Lung (tissue), 11 donors: ENCODE measurements at regions not wholly inside any gene's neighbourhood (a gene's known extent, or its start where the extent isn't known, plus 50 kb on each side); places are given as distances from the start of the nearest gene placed in this dataset.
"Not testable (repeated sequence)": the region's sequence is repeated elsewhere in the genome, so short reads cannot be mapped to it uniquely, and the experiment has no call there.

Source experiments
- ATAC-seq: fragments of 200-7000 bp; cut with Tn5 transposase; one replicate; pipeline ENCODE4 v1.9.1; 2020; ENCODE audit warnings: moderate number of reproducible peaks; ENCODE audit not compliant: insufficient read depth, low FRiP score
- DNase-seq, 3 donors: peaks; one replicate each; pipeline ENCODE4 v3.0.0-alpha.2; 2013 to 2017
- H3K27ac ChIP-seq, 2 donors: one replicate each; pipeline ENCODE4 v1.5.1; 2013; ENCODE audit warnings: mild to moderate bottlenecking in 2 of 2, moderate library complexity in 2 of 2, control low read depth in 1 of 2, inconsistent platforms in 1 of 2, low read depth in 1 of 2, low read length in 1 of 2
- H3K27me3 ChIP-seq, 3 donors: one replicate each; pipeline ENCODE4 v1.5.1; 2013; ENCODE audit warnings: low read length in 2 of 3; ENCODE audit not compliant: control insufficient read depth in 3 of 3, insufficient read depth in 3 of 3
- H3K36me3 ChIP-seq, 4 donors: one replicate each; pipeline ENCODE4 v1.5.1; 2013; ENCODE audit warnings: low read length in 4 of 4, mild to moderate bottlenecking in 1 of 4, moderate library complexity in 1 of 4; ENCODE audit not compliant: control insufficient read depth in 4 of 4, insufficient read depth in 4 of 4
- H3K4me1 ChIP-seq, 5 donors: one replicate each; pipeline ENCODE4 v1.5.1; 2013; ENCODE audit warnings: low read length in 5 of 5, mild to moderate bottlenecking in 2 of 5, moderate library complexity in 1 of 5; ENCODE audit not compliant: control insufficient read depth in 5 of 5, insufficient read depth in 5 of 5
- H3K4me3 ChIP-seq: one replicate; pipeline ENCODE4 v1.5.1; 2013; ENCODE audit warnings: mild to moderate bottlenecking, control low read depth, moderate library complexity
- H3K9ac ChIP-seq, 2 donors: one replicate each; pipeline ENCODE4 v1.5.1; 2013; ENCODE audit warnings: low read length in 2 of 2, control low read depth in 1 of 2; ENCODE audit not compliant: insufficient read depth in 1 of 2
- H3K9me3 ChIP-seq, 4 donors: one replicate each; pipeline ENCODE4 v1.5.1; 2013; ENCODE audit warnings: low read length in 3 of 4, mild to moderate bottlenecking in 1 of 4, moderate library complexity in 1 of 4; ENCODE audit not compliant: control insufficient read depth in 4 of 4, insufficient read depth in 3 of 4
- CTCF ChIP-seq: IDR thresholded peaks from 2 replicates; pipeline ENCODE4 v1.5.1; 2012; ENCODE audit warnings: mild to moderate bottlenecking; ENCODE audit errors: control extremely low read depth, extremely low read depth
- WGBS, 2 donors: extraction: QIAGEN DNeasy Blood & Tissue Kit; methylation state at CpG; one replicate each; pipeline ENCODE4 v1.1.7; 2013; 5-methylcytosine and 5-hydroxymethylcytosine counted together
- donor health status: control.
- donor health status: control.
- donor health status: Bipolar disorder and iron deficiency.
- donor health status: healthy.
- donor health status: DM: yes; HTN: yes; CAD: no.

GRCh38 chr1:166740668-166741276, 98.5 kb upstream of the POGK start:
- H3K9me3 ChIP-seq: peaks cover 0 to 6% (median 1%) of the 10 kb centered on the region in 4 donors
- no peaks in the 10 kb centered on the region for H3K4me1 ChIP-seq
- TF ChIP-seq CTCF: no peak
- no peaks in the 10 kb centered on the region for H3K36me3 ChIP-seq
- ATAC-seq: no peak
- H3K9ac ChIP-seq: no peak overlapping the region
- 78 to 91% methylated on average over 3 of the region's 3 CpGs for WGBS, 2 donors
- DNase-seq: no peak
- no peak overlapping the region for H3K27ac ChIP-seq
- no peaks in the 10 kb centered on the region for H3K27me3 ChIP-seq
- no peak overlapping the region for H3K4me3 ChIP-seq

DNA sequence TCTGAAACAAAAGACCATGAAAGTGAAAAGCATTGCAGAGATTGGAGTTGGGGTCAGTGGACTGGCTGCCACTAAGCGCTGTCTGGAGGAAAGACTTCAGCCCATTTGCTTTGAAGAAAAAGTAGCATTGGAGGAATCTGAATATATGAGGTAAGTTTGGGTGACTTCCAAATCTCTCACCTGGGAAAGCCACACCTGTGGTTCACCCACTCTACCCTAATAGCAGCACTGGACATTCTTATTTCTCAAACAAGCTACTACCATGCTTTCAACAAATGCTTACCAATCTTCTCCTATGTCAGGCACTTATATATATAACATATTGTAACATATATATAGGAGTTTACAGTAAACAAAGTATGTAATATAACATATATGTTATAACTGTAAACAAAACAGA, 76.0 kb upstream of the POGK start:
- no peak overlapping the region for H3K27ac ChIP-seq
- DNase-seq: no peak
- H3K4me1 ChIP-seq: no peaks in the 10 kb centered on the region
- WGBS, 2 donors: 95 to 97% methylated on average over 1 of the region's 1 CpG
- no peak overlapping the region for H3K9ac ChIP-seq
- no peak for ATAC-seq
- TF ChIP-seq CTCF: no peak
- no peak overlapping the region for H3K4me3 ChIP-seq
- no peaks in the 10 kb centered on the region for H3K36me3 ChIP-seq
- no peaks in the 10 kb centered on the region for H3K27me3 ChIP-seq
- H3K9me3 ChIP-seq: peaks cover 0 to 1% (median 0%) of the 10 kb centered on the region in 4 donors

- peaks cover 0 to 11% (median 0%) of the 10 kb centered on the region in 4 donors for H3K9me3 ChIP-seq
- no peak overlapping the region for H3K27ac ChIP-seq
- no peak for DNase-seq
- no peak for TF ChIP-seq CTCF
- no peaks in the 10 kb centered on the region for H3K36me3 ChIP-seq
- H3K9ac ChIP-seq: no peak overlapping the region
- no peak for ATAC-seq
- no peaks in the 10 kb centered on the region for H3K4me1 ChIP-seq
- H3K4me3 ChIP-seq: no peak overlapping the region
- no peaks in the 10 kb centered on the region for H3K27me3 ChIP-seq
- WGBS, 2 donors: 68 to 82% methylated on average over 2 of the region's 2 CpGs
These were observed 72.3 kb upstream of the POGK start for GRCh38 chr1:166766942-166767341.

- not testable (repeated sequence) for H3K4me3 ChIP-seq, H3K9me3 ChIP-seq, H3K9ac ChIP-seq, H3K4me1 ChIP-seq, H3K27me3 ChIP-seq, ATAC-seq, H3K27ac ChIP-seq, DNase-seq, H3K36me3 ChIP-seq
- WGBS, 2 donors: 43 to 54% methylated on average over 4 of the region's 4 CpGs
These were observed 54.6 kb upstream of the POGK start for GRCh38 chr1:166784646-166785045.
